GM21528 (cell line): ENCODE measurements at regions not wholly inside any gene's neighbourhood (a gene's known extent, or its start where the extent isn't known, plus 50 kb on each side); places are given as distances from the start of the nearest gene placed in this dataset.

Experiments
- ATAC-seq: cut with Tn5 transposase; IDR thresholded peaks from one replicate; pipeline ENCODE4 v1.9.1; 2021; ENCODE audit warnings: mild to moderate bottlenecking, moderate library complexity; ENCODE audit not compliant: unreplicated experiment, low FRiP score

GRCh38 chr1:216794586-216794985 lies 71.4 kb upstream of the ESRRG start:
- no peak for ATAC-seq

- no peak for ATAC-seq
These were observed 70.7 kb upstream of the ESRRG start for GRCh38 chr1:216793973-216794372.

- no peak for ATAC-seq
These were observed 70.1 kb upstream of the ESRRG start for GRCh38 chr1:216793303-216793702.

- no peak for ATAC-seq
These were observed 65.4 kb upstream of the ESRRG start for GRCh38 chr1:216788671-216789070.

GRCh38 chr1:216785737-216786136 lies 62.5 kb upstream of the ESRRG start:
- ATAC-seq, result no peak

- no peak for ATAC-seq
These were observed 62.0 kb upstream of the ESRRG start for GRCh38 chr1:216785221-216785620.

GRCh38 chr1:216779686-216780085 lies 56.5 kb upstream of the ESRRG start:
- no peak for ATAC-seq

- no peak for ATAC-seq
These were observed 55.5 kb upstream of the ESRRG start for GRCh38 chr1:216778737-216779136.

GRCh38 chr1:216777148-216777547 lies 53.9 kb upstream of the ESRRG start:
- ATAC-seq, result no peak
